Astrocyte of the cerebellum (primary cell): ENCODE measurements at regions not wholly inside any gene's neighbourhood (a gene's known extent, or its start where the extent isn't known, plus 50 kb on each side); places are given as distances from the start of the nearest gene placed in this dataset.

Source experiments
- DNase-seq: peaks from one replicate; pipeline ENCODE4 v3.0.0-alpha.2; 2011; ENCODE audit warnings: low read depth
- H3K4me3 ChIP-seq: 2 replicates; pipeline ENCODE4 v1.5.1; 2011; ENCODE audit warnings: mild to moderate bottlenecking, low read depth, low read length, moderate library complexity
- in situ Hi-C: cut with HindIII; loops from 2 replicates; pipeline ENCODE4 v1.10.0; 2017; ENCODE audit warnings: low sequenced_read_pairs
- TF ChIP-seq, protein P1 (sequence below): IDR thresholded peaks from 2 replicates; pipeline ENCODE4 v1.5.1; 2012; ENCODE audit warnings: low read length, low read depth, moderate library complexity, mild to moderate bottlenecking; ENCODE audit errors: missing control alignments

DNA sequence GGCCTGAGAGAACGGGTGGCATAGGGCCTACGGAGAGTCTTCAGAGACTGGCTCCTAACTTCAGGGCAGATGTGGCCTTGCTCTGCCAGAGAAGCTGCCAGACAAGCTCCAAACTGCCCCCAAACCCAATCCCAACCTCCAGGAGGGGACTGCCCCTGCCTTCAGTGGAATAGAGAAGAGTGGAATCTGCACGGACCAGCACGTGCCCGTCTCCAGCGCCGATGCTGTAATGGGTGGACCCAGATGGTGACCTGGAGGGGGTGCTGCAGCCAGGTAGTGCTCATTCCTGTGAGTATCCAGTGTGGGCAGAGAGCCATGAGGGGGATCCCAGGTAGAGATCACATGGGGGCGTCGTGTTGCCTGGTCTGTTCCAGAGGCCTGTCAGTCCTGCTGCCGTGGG is 73.2 kb upstream of the NKX1-1 start:
- TF ChIP-seq, protein P1, sequence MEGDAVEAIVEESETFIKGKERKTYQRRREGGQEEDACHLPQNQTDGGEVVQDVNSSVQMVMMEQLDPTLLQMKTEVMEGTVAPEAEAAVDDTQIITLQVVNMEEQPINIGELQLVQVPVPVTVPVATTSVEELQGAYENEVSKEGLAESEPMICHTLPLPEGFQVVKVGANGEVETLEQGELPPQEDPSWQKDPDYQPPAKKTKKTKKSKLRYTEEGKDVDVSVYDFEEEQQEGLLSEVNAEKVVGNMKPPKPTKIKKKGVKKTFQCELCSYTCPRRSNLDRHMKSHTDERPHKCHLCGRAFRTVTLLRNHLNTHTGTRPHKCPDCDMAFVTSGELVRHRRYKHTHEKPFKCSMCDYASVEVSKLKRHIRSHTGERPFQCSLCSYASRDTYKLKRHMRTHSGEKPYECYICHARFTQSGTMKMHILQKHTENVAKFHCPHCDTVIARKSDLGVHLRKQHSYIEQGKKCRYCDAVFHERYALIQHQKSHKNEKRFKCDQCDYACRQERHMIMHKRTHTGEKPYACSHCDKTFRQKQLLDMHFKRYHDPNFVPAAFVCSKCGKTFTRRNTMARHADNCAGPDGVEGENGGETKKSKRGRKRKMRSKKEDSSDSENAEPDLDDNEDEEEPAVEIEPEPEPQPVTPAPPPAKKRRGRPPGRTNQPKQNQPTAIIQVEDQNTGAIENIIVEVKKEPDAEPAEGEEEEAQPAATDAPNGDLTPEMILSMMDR, result no peak
- DNase-seq, result no peak
- H3K4me3 ChIP-seq, result no peak overlapping the region
- in situ Hi-C loops, result no loop called here

DNA sequence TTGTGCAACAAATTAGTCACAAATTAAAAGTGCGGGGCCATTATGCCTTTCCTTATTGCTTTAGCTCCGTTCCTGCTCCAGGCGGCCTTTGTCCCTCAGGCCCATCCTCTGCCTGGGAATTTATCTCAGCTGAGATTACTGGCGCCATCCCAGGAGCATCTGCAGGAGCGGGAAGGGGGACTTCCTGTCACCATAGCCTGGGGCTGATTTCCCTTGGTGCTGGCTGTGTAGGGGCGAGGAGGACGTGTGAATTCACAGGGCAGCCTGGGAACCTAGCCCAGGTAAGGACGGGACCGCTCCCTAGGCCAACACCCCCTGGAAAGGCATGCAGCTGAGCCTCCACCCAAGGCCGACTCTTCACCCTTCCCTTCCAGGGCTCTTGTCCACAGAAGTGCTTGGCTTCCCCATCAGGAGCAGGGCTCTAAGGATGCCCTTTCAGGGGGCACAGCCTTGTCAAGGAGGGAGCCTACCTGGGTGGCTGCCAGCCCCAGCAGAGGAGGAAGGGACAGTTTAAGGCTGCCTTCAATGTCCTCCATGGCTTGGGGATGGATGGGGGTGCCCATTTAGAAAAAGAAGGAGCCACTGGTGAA is 72.6 kb upstream of the NKX1-1 start:
- TF ChIP-seq, protein P1, result no peak
- in situ Hi-C loops, result no loop called here
- DNase-seq, result no peak
- no peak overlapping the region for H3K4me3 ChIP-seq

DNA sequence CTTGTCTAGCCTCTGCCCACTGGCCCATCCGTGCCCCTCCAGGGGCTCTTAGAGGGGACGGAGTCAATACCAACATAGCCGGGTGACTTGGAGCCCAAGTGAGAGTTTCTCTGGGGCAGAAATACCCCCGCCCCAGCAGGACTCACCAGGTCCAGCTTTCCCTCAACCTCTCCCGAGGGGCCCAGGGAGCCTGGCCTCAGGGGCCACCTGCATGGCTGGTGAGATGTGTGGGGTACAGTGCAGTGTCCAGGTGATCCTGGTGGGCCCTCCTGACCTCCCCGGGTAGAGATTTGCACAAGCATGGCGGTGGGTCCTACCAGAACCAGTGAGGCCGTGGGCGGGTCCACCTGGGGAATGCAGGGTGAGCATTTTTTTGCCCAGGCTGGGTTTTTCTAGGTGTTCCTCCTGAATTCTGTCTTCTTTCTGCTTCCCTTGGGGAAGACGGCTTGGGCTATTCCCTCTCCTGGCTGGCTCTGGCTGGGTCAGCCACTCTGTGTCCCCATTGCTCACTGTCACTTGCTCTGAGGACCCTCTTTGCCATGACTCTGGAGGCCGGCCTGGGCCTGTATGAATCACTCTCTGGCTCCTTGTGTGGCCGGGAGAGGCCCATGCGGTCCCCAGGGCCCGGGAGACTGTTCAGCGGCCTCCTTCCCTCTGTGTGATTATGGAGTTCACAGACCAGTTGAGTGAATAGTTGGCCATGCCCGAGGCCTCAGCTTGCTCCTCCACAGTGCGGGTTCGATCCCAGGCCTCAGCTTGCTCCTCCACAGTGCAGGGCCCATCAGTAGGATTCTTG is 71.0 kb upstream of the NKX1-1 start:
- DNase-seq, result no peak
- TF ChIP-seq, protein P1, result no peak
- in situ Hi-C loops, result no loop called here
- H3K4me3 ChIP-seq, result no peak overlapping the region

DNA sequence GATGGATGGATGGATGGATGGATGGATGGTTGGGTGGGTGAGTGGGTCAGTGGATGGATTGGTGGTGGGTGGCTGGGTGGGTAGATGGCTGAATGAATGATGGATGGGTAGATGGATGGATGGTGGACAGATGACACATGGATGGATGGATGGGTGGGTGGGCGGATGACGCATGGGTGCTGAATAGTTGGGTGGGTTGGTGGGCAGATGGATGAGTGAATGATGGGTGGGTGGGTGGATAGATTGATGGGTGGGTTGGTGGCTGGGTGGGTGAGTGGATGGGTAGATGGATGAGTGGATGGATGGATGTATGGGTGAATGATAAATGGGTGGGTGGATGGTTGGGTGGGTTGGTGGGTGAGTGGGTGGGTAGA is 69.9 kb upstream of the NKX1-1 start:
- TF ChIP-seq, protein P1, result no peak

DNA sequence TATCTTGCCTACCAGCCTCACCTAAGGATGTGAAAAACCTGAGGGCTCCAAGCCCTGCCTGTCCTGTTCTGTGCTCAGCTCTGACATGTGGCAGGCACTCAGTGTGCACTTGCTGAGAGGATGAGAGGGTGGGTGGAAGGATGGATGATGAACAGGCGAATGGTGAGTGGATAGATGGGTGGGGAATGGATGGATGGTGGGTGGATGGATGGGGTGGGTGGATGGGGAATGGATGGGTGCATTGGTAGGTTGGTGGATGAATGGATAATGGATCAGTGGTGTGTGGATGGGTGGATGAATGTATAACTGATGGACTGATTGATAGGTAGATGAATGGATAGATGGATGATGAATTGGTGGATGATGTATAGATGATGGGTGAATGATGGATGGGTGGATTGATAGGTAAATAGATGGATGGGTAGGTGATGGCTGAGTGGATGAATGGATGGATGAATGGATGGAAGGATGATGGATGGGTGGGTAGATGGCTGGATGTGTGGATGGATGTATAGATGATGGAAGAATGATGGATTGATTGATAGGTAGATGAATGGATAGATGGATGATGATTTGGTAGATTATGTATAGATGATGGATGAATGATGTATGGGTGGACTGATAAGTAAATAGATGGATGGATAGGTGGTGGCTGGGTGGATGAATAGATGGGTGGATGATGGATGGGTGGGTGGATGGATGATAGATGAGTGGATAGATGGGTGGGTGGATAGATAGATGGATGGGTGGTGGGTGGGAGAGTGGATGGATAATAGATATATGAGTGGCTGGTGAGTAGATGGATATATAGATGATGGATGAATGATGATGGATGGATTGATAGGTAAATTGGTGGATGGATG is 69.3 kb upstream of the NKX1-1 start:
- TF ChIP-seq, protein P1, result no peak
- in situ Hi-C loops, result no loop called here
- no peak for DNase-seq
- H3K4me3 ChIP-seq, result no peak overlapping the region

More for the DNA sequence above, 69.9 kb upstream of the NKX1-1 start:
- no peak overlapping the region for H3K4me3 ChIP-seq
- DNase-seq, result no peak
- in situ Hi-C loops, result no loop called here
